HEK293 (cell line): ENCODE measurements at regions not wholly inside any gene's neighbourhood (a gene's known extent, or its start where the extent isn't known, plus 50 kb on each side); places are given as distances from the start of the nearest gene placed in this dataset.

Experiments used
- CTCF ChIA-PET: fragments of 350-600 bp; formaldehyde crosslinking; extraction: SDS; loops from one replicate; lab custom pipeline; 2021; ENCODE audit warnings: antibody characterized with exemption; lab: Yijun Ruan, JAX
- POLR2A ChIA-PET: fragments of 300-600 bp; formaldehyde crosslinking; extraction: SDS; loops from one replicate; lab custom pipeline; 2020; ENCODE audit warnings: antibody characterized with exemption, inconsistent platforms; lab: Yijun Ruan, JAX
- H3K27ac ChIP-seq: fragments of 200-500 bp; sonication (Bioruptor generic); 2 replicates; pipeline ENCODE4 v1.5.1; 2014; ENCODE audit warnings: low read depth, low read length, control low read depth, inconsistent platforms; ENCODE audit errors: extremely low read depth
- H3K36me3 ChIP-seq, 2 experiments: fragments of 200-500 bp in 1 of 2; sonication (Bioruptor generic) in 1 of 2; 1 replicate in 1 of 2; 2 replicates in 1 of 2; pipeline ENCODE4 v1.5.1; 2014 to 2017; ENCODE audit warnings: inconsistent platforms in 2 of 2, low read length in 2 of 2; ENCODE audit not compliant: control insufficient read depth in 2 of 2, insufficient read depth in 1 of 2
- H3K4me1 ChIP-seq: fragments of 200-500 bp; sonication (Bioruptor generic); 2 replicates; pipeline ENCODE4 v1.5.1; 2014; ENCODE audit warnings: mild to moderate bottlenecking, low read length, inconsistent platforms; ENCODE audit not compliant: control insufficient read depth, insufficient read depth
- H3K4me3 ChIP-seq: 2 replicates; pipeline ENCODE4 v1.5.1; 2011; ENCODE audit warnings: low read depth, mild to moderate bottlenecking, control low read depth, low read length, moderate library complexity
- H3K9me3 ChIP-seq: fragments of 200-500 bp; sonication (Bioruptor generic); 2 replicates; pipeline ENCODE4 v1.5.1; 2014; ENCODE audit warnings: low read depth, low read length, inconsistent platforms; ENCODE audit not compliant: control insufficient read depth, insufficient read depth
- BCL6B ChIP-seq: fragments of 450-650 bp; formaldehyde crosslinking; IDR thresholded peaks from 2 replicates; pipeline ENCODE4 v1.5.1; 2017; ENCODE audit warnings: missing biosample characterization, missing genetic modification characterization
- ELK4 ChIP-seq: IDR thresholded peaks from 2 replicates; pipeline ENCODE4 v1.6.1; 2011; ENCODE audit warnings: mild to moderate bottlenecking, low read depth, low read length, borderline replicate concordance
- HOXC10 ChIP-seq: sonication (generic); formaldehyde crosslinking; IDR thresholded peaks from 2 replicates; pipeline ENCODE4 v1.8.1; 2023; ENCODE audit warnings: mild to moderate bottlenecking, missing genetic modification reagents
- KLF16 ChIP-seq: fragments of 450-650 bp; formaldehyde crosslinking; IDR thresholded peaks from 2 replicates; pipeline ENCODE4 v1.5.1; 2017; ENCODE audit warnings: missing biosample characterization, missing genetic modification characterization
- OSR2 ChIP-seq: fragments of 450-650 bp; formaldehyde crosslinking; IDR thresholded peaks from 2 replicates; pipeline ENCODE4 v1.5.1; 2016; ENCODE audit warnings: missing biosample characterization, missing genetic modification characterization
- TCF7L2 ChIP-seq: IDR thresholded peaks from 2 replicates; pipeline ENCODE4 v1.6.1; 2011; ENCODE audit warnings: low read depth, mild to moderate bottlenecking, inconsistent platforms, low read length, moderate library complexity, borderline replicate concordance
- YY2 ChIP-seq: fragments of 450-650 bp; formaldehyde crosslinking; IDR thresholded peaks from 2 replicates; pipeline ENCODE4 v1.5.1; 2016; ENCODE audit warnings: missing biosample characterization, missing genetic modification characterization
- ZBTB10 ChIP-seq: fragments of 450-650 bp; formaldehyde crosslinking; IDR thresholded peaks from 2 replicates; pipeline ENCODE4 v1.5.1; 2016; ENCODE audit warnings: missing biosample characterization, missing genetic modification characterization
- ZBTB17 ChIP-seq: fragments of 450-650 bp; formaldehyde crosslinking; IDR thresholded peaks from 2 replicates; pipeline ENCODE4 v1.5.1; 2016; ENCODE audit warnings: missing biosample characterization, missing genetic modification characterization
- ZFP37 ChIP-seq: fragments of 450-650 bp; formaldehyde crosslinking; IDR thresholded peaks from 2 replicates; pipeline ENCODE4 v1.5.1; 2016; ENCODE audit warnings: missing biosample characterization, missing genetic modification characterization
- ZFP69B ChIP-seq: fragments of 450-650 bp; formaldehyde crosslinking; IDR thresholded peaks from 2 replicates; pipeline ENCODE4 v1.5.1; 2016; ENCODE audit warnings: missing biosample characterization, missing genetic modification characterization
- ZNF121 ChIP-seq: fragments of 450-650 bp; formaldehyde crosslinking; IDR thresholded peaks from 2 replicates; pipeline ENCODE4 v1.5.1; 2016; ENCODE audit warnings: missing biosample characterization, missing genetic modification characterization
- ZNF132 ChIP-seq: fragments of 450-650 bp; formaldehyde crosslinking; IDR thresholded peaks from 2 replicates; pipeline ENCODE4 v1.5.1; 2017; ENCODE audit warnings: missing biosample characterization, missing genetic modification characterization, borderline replicate concordance
- ZNF26 ChIP-seq: fragments of 450-650 bp; formaldehyde crosslinking; IDR thresholded peaks from 2 replicates; pipeline ENCODE4 v1.5.1; 2016; ENCODE audit warnings: missing biosample characterization, missing genetic modification characterization
- ZNF335 ChIP-seq: fragments of 450-650 bp; formaldehyde crosslinking; conservative IDR thresholded peaks from 2 replicates; pipeline ENCODE4 v1.5.1; 2016; ENCODE audit warnings: missing biosample characterization, missing genetic modification characterization
- ZNF426 ChIP-seq: fragments of 450-650 bp; formaldehyde crosslinking; IDR thresholded peaks from 2 replicates; pipeline ENCODE4 v1.5.1; 2017; ENCODE audit warnings: missing biosample characterization, missing genetic modification characterization, mild to moderate bottlenecking, inconsistent platforms, moderate library complexity
- ZNF548 ChIP-seq: fragments of 450-650 bp; formaldehyde crosslinking; IDR thresholded peaks from 2 replicates; pipeline ENCODE4 v1.5.1; 2016; ENCODE audit warnings: missing biosample characterization, missing genetic modification characterization
- ZNF571 ChIP-seq: fragments of 450-650 bp; formaldehyde crosslinking; IDR thresholded peaks from 2 replicates; pipeline ENCODE4 v1.5.0; 2017; ENCODE audit warnings: missing biosample characterization, missing genetic modification characterization
- ZNF654 ChIP-seq: fragments of 450-650 bp; formaldehyde crosslinking; IDR thresholded peaks from 2 replicates; pipeline ENCODE4 v1.5.1; 2016; ENCODE audit warnings: low read depth, missing biosample characterization, missing genetic modification characterization
- ZNF660 ChIP-seq: fragments of 450-650 bp; IDR thresholded peaks from 2 replicates; pipeline ENCODE4 v1.5.1; 2018; ENCODE audit warnings: missing biosample characterization, mild to moderate bottlenecking, missing genetic modification characterization
- ZNF670 ChIP-seq: fragments of 450-650 bp; formaldehyde crosslinking; IDR thresholded peaks from 2 replicates; pipeline ENCODE4 v1.5.1; 2016; ENCODE audit warnings: missing biosample characterization, missing genetic modification characterization, low read depth
- ZNF747 ChIP-seq: fragments of 450-650 bp; formaldehyde crosslinking; IDR thresholded peaks from 2 replicates; pipeline ENCODE4 v1.5.1; 2016; ENCODE audit warnings: missing biosample characterization, missing genetic modification characterization
- ZNF785 ChIP-seq: fragments of 450-650 bp; formaldehyde crosslinking; IDR thresholded peaks from 2 replicates; pipeline ENCODE4 v1.5.1; 2016; ENCODE audit warnings: missing biosample characterization, missing genetic modification characterization
- ZSCAN30 ChIP-seq: fragments of 450-650 bp; IDR thresholded peaks from 2 replicates; pipeline ENCODE4 v1.5.1; 2018; ENCODE audit warnings: missing biosample characterization, mild to moderate bottlenecking, missing genetic modification characterization, moderate library complexity

- TF ChIP-seq ZFP69B = no peak
- peak; percentile 34; the same call in 1 of the 2 replicates for TF ChIP-seq ZNF660 (tag by site-specific recombination)
- TF ChIP-seq ZNF654 (tag by site-specific recombination) = peak; percentile 59
- peak; percentile 22; the same call in 1 of the 2 replicates for TF ChIP-seq TCF7L2
- TF ChIP-seq ZNF335 = 0 out of 2 replicates have a peak, but pooled peaks have one; percentile 16
- no peak for TF ChIP-seq BCL6B (tag by site-specific recombination)
These were observed 157.2 kb downstream of the TM9SF2 start (continued) for GRCh38 chr13:99658261-99658991.

- no peak overlapping the region for H3K4me3 ChIP-seq
- peaks cover 13% of the 10 kb centered on the region for H3K4me1 ChIP-seq
- no peak overlapping the region; the same call in 1 of the 2 replicates for H3K27ac ChIP-seq
- CTCF ChIA-PET = interaction anchor here (0.8 to 4.0 kb wide), 5 partner anchors 243 to 1470 kb away, joined by 3 to 15 read pairs (median 4); no protein-coding TSS in a partner anchor
- H3K36me3 ChIP-seq = no peaks in the 10 kb centered on the region
- H3K9me3 ChIP-seq = no peaks in the 10 kb centered on the region
- no peak for TF ChIP-seq ZNF26 (tag by site-specific recombination)
- TF ChIP-seq, all 188 proteins: peak for 0
- POLR2A ChIA-PET = interaction anchor here (1.4 kb wide), 1 partner anchor 323 kb away, joined by 3 read pairs; the partner anchor contains the start of gene ZIC2
These were observed 156.6 kb downstream of the TM9SF2 start for GRCh38 chr13:99657848-99658260.

- ChIA-PET CTCF (interaction anchor here (0.6 to 4.0 kb wide), 27 partner anchors 10 to 1471 kb away, joined by 3 to 15 read pairs (median 4); no protein-coding TSS in a partner anchor), POLR2A (interaction anchor here (1.0 to 1.4 kb wide), 2 partner anchors 9 to 324 kb away, joined by 3 to 4 read pairs; partner anchors contain the start of gene ZIC2)
- no peaks in the 10 kb centered on the region for H3K36me3 ChIP-seq
- no peak overlapping the region for H3K4me3 ChIP-seq
- peaks cover 9% of the 10 kb centered on the region for H3K4me1 ChIP-seq
- TF ChIP-seq OSR2 (tag by site-specific recombination) (no peak), ELK4 (no peak), ZSCAN30 (no peak), HOXC10 (CRISPR knock-in tag) (no peak), ZNF121 (tag by site-specific recombination) (no peak), ZNF548 (tag by site-specific recombination) (no peak), ZNF747 (tag by site-specific recombination) (no peak), ZNF132 (tag by site-specific recombination) (no peak), ZNF426 (tag by site-specific recombination) (no peak), ZNF785 (no peak), YY2 (no peak), ZBTB17 (tag by site-specific recombination) (no peak), ZNF571 (tag by site-specific recombination) (no peak), ZFP37 (no peak), ZNF670 (tag by site-specific recombination) (no peak), KLF16 (tag by site-specific recombination) (no peak), ZBTB10 (tag by site-specific recombination) (no peak)
- TF ChIP-seq, all 188 proteins: peak for 0
- Histone ChIP-seq H3K9me3 (no peaks in the 10 kb centered on the region), H3K27ac (no peak overlapping the region)
These were observed 155.6 kb downstream of the TM9SF2 start for GRCh38 chr13:99656844-99657381.
